Ovary (tissue), 3 donors: ENCODE measurements at regions not wholly inside any gene's neighbourhood (a gene's known extent, or its start where the extent isn't known, plus 50 kb on each side); places are given as distances from the start of the nearest gene placed in this dataset.

ENCODE experiments used
- EP300 ChIP-seq: sonication (generic); formaldehyde crosslinking; IDR thresholded peaks from one replicate; pipeline ENCODE4 v1.6.1; 2017; ENCODE audit warnings: antibody characterized with exemption
- POLR2A ChIP-seq: fragments of 450-650 bp; IDR thresholded peaks from one replicate; pipeline ENCODE4 v1.6.1; 2017; ENCODE audit warnings: antibody characterized with exemption, mild to moderate bottlenecking, moderate library complexity
- TF ChIP-seq, protein P1 (sequence below), 3 donors: fragments of 450-650 bp in 2 of 3; fragments of 200-600 bp in 1 of 3; IDR thresholded peaks; one replicate each; pipeline versions ENCODE4 v1.5.1 to v1.8.0; 2016 to 2022; ENCODE audit warnings: antibody characterized with exemption in 3 of 3, mild to moderate bottlenecking in 1 of 3
- donor health status: DM: no; HTN: no; CAD: no.

DNA sequence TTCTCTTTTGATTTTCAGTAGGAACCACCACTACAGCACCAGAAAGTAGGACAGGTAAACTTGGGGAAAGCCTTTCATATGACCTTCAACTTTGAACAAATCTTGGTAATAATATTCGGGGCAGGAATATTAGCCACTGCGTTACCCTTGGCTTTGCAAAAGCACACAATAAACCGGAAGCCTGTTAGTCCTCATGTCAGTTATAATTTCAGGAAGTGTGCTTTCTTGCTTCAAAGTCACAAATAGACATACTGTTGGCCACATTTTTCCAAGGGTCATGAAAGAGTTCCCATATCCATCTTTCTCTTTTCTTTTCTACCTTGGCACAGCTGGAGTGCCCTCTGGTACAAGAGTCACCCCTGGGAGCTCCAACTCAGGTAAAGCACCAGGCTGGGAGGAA lies 167.2 kb upstream of the CNTN1 start:
- TF ChIP-seq, protein P1, sequence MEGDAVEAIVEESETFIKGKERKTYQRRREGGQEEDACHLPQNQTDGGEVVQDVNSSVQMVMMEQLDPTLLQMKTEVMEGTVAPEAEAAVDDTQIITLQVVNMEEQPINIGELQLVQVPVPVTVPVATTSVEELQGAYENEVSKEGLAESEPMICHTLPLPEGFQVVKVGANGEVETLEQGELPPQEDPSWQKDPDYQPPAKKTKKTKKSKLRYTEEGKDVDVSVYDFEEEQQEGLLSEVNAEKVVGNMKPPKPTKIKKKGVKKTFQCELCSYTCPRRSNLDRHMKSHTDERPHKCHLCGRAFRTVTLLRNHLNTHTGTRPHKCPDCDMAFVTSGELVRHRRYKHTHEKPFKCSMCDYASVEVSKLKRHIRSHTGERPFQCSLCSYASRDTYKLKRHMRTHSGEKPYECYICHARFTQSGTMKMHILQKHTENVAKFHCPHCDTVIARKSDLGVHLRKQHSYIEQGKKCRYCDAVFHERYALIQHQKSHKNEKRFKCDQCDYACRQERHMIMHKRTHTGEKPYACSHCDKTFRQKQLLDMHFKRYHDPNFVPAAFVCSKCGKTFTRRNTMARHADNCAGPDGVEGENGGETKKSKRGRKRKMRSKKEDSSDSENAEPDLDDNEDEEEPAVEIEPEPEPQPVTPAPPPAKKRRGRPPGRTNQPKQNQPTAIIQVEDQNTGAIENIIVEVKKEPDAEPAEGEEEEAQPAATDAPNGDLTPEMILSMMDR (IDR thresholded peaks at IDR 0.05) = no peak
- TF ChIP-seq EP300 (no peak), POLR2A (no peak)
